ENCODE measurements at regions not wholly inside any gene's neighbourhood (a gene's known extent, or its start where the extent isn't known, plus 50 kb on each side); places are given as distances from the start of the nearest gene placed in this dataset.

GRCh38 chr14:82345184-82345583, 811.5 kb upstream of the SEL1L start:
- DNase-seq, result no peak
- Histone ChIP-seq H3K4me3 (no peak overlapping the region), H3K27ac (no peak overlapping the region), H3K27me3 (no peaks in the 10 kb centered on the region), H3K36me3 (no peaks in the 10 kb centered on the region), H3K9ac (ENCODE audit: low read depth in 2 of 2, low read length in 2 of 2) (no peak overlapping the region), H3K9me3 (no peaks in the 10 kb centered on the region), H3K4me1 (no peaks in the 10 kb centered on the region)
- TF ChIP-seq CTCF (IDR thresholded peaks at IDR 0.05), result no peak
- intact Hi-C loops (cut with DNase I), result no loop called here

DNA sequence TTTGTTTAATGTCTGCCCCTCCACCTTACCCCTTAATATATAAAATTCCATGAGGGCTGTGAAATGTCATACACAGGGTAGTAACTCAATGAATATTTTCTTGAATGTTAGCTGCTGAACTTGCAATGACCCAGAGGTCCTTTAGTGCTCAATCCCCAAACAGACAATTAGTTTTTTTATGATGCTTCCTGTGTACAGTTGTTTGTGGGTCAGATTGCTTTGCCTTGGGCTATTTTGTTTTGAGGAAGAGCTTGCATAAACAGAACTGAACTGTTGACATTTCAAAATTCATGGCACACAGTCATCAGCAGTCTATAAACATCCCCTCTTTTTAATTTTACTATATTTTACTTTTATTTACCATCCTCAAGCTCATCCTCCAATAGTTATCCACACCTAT, 820.5 kb upstream of the SEL1L start:
- H3K27ac ChIP-seq, result no peak overlapping the region
- TF ChIP-seq CTCF (IDR thresholded peaks at IDR 0.05), result no peak
- no peaks in the 10 kb centered on the region for H3K36me3 ChIP-seq
- H3K4me1 ChIP-seq, result no peaks in the 10 kb centered on the region
- no peaks in the 10 kb centered on the region for H3K9me3 ChIP-seq
- no peak overlapping the region for H3K4me3 ChIP-seq
- DNase-seq, result no peak
- H3K9ac ChIP-seq (ENCODE audit: low read depth in 2 of 2, low read length in 2 of 2), result no peak overlapping the region
- intact Hi-C loops (cut with DNase I), result no loop called here
- H3K27me3 ChIP-seq, result no peaks in the 10 kb centered on the region

GRCh38 chr14:82359201-82359600, 825.5 kb upstream of the SEL1L start:
- Histone ChIP-seq H3K27me3 (no peaks in the 10 kb centered on the region), H3K36me3 (no peaks in the 10 kb centered on the region), H3K9ac (ENCODE audit: low read depth in 2 of 2, low read length in 2 of 2) (no peak overlapping the region), H3K9me3 (no peaks in the 10 kb centered on the region), H3K27ac (no peak overlapping the region), H3K4me1 (no peaks in the 10 kb centered on the region), H3K4me3 (no peak overlapping the region)
- no peak for DNase-seq
- intact Hi-C loops (cut with DNase I), result no loop called here
- no peak for TF ChIP-seq CTCF (IDR thresholded peaks at IDR 0.05)

GRCh38 chr14:82362452-82362851, 828.8 kb upstream of the SEL1L start:
- Histone ChIP-seq H3K27ac (no peak overlapping the region), H3K4me3 (no peak overlapping the region), H3K9ac (ENCODE audit: low read depth in 2 of 2, low read length in 2 of 2) (no peak overlapping the region), H3K9me3 (no peaks in the 10 kb centered on the region), H3K36me3 (no peaks in the 10 kb centered on the region), H3K4me1 (no peaks in the 10 kb centered on the region), H3K27me3 (no peaks in the 10 kb centered on the region)
- TF ChIP-seq CTCF (IDR thresholded peaks at IDR 0.05), result no peak
- DNase-seq, result no peak
- intact Hi-C loops (cut with DNase I), result no loop called here

- no peak for TF ChIP-seq CTCF (IDR thresholded peaks at IDR 0.05)
- no peaks in the 10 kb centered on the region for H3K9me3 ChIP-seq
- intact Hi-C loops (cut with DNase I), result no loop called here
Measured at GRCh38 chr14:82365471-82365870, 831.8 kb upstream of the SEL1L start.

DNA sequence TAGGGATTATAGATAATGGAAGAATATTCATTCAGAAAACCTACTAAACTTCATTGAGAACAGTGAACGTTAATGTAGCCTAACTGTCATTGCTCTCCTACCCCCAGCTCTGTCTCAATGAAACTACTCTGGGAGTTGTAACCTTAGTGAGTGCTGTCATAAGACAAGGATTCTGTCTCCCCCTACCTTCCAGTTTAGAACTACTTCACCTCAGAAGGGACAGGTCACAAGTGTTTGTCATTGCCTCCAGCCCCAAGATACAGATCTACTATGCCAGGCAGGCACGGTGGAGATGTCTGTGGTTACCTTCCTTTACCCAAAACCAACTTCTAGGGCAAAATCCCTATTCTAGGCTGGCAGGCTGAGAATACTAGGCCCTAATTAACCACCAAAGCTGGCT, 833.1 kb upstream of the SEL1L start:
- no peak for TF ChIP-seq CTCF (IDR thresholded peaks at IDR 0.05)
- intact Hi-C loops (cut with DNase I), result no loop called here
- H3K9ac ChIP-seq (ENCODE audit: low read depth in 2 of 2, low read length in 2 of 2), result no peak overlapping the region
- H3K4me3 ChIP-seq, result no peak overlapping the region
- no peaks in the 10 kb centered on the region for H3K36me3 ChIP-seq
- DNase-seq, result no peak
- H3K27ac ChIP-seq, result no peak overlapping the region
- no peaks in the 10 kb centered on the region for H3K27me3 ChIP-seq
- H3K4me1 ChIP-seq, result no peaks in the 10 kb centered on the region
- H3K9me3 ChIP-seq, result no peaks in the 10 kb centered on the region

More at GRCh38 chr14:82365471-82365870, 831.8 kb upstream of the SEL1L start:
- Histone ChIP-seq H3K4me1 (no peaks in the 10 kb centered on the region), H3K4me3 (no peak overlapping the region), H3K36me3 (no peaks in the 10 kb centered on the region), H3K27me3 (no peaks in the 10 kb centered on the region), H3K9ac (ENCODE audit: low read depth in 2 of 2, low read length in 2 of 2) (no peak overlapping the region), H3K27ac (no peak overlapping the region)
- DNase-seq, result no peak
